ENCODE measurements at regions not wholly inside any gene's neighbourhood (a gene's known extent, or its start where the extent isn't known, plus 50 kb on each side); places are given as distances from the start of the nearest gene placed in this dataset.

DNA sequence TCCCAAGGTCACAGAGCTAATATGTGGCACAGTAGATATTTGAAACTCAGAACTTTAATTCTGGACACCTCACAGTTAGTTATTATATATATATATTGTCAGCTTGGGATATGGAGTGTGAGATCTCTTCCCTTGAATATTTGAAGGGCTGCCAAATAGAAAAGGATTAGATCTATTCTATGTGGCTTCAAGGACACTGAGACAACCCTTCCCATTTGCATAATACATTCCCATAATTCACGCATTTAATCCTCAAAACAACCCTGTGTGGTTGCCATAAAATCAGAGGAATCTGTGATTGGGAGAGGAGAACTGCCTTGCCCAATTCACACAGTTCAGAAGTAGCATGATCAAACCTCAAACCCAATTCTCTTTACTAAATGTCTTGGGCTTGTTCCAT, 365.8 kb upstream of the DYNLRB2 start:
- no peak for TF ChIP-seq POLR2A (IDR thresholded peaks at IDR 0.05)
- TF ChIP-seq, protein P1, sequence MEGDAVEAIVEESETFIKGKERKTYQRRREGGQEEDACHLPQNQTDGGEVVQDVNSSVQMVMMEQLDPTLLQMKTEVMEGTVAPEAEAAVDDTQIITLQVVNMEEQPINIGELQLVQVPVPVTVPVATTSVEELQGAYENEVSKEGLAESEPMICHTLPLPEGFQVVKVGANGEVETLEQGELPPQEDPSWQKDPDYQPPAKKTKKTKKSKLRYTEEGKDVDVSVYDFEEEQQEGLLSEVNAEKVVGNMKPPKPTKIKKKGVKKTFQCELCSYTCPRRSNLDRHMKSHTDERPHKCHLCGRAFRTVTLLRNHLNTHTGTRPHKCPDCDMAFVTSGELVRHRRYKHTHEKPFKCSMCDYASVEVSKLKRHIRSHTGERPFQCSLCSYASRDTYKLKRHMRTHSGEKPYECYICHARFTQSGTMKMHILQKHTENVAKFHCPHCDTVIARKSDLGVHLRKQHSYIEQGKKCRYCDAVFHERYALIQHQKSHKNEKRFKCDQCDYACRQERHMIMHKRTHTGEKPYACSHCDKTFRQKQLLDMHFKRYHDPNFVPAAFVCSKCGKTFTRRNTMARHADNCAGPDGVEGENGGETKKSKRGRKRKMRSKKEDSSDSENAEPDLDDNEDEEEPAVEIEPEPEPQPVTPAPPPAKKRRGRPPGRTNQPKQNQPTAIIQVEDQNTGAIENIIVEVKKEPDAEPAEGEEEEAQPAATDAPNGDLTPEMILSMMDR (IDR thresholded peaks at IDR 0.05) = no peak

All from right lobe of liver (tissue), 4 donors.